NCI-H2196 (cell line): ENCODE measurements at regions not wholly inside any gene's neighbourhood (a gene's known extent, or its start where the extent isn't known, plus 50 kb on each side); places are given as distances from the start of the nearest gene placed in this dataset.
"Not testable (repeated sequence)": the region's sequence is repeated elsewhere in the genome, so short reads cannot be mapped to it uniquely, and the experiment has no call there.

Experiments
- DNase-seq: peaks from one replicate; lab custom pipeline; 2025; ENCODE audit not compliant: unreplicated experiment; lab: John Stamatoyannopoulos, UW

DNA sequence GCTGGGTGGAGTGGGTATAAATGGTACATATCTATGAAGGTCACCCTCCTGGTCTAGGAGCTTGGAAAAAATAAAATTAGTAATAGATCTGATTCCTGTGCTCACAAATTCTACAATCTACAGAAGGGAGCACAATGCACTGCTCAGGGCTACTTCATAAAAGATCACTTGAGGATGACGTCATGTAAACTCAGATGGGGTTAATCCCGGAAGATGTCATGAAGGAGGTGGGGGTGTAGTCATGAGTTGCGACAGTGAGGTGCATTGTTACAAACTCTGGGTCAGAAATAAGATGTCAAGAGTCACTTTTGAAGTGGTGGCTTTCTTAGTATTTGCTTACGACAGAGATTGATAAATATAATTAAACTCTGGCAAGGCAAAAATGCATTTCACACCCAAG is 68.2 kb downstream of the LHX9 start:
- no peak for DNase-seq

DNA sequence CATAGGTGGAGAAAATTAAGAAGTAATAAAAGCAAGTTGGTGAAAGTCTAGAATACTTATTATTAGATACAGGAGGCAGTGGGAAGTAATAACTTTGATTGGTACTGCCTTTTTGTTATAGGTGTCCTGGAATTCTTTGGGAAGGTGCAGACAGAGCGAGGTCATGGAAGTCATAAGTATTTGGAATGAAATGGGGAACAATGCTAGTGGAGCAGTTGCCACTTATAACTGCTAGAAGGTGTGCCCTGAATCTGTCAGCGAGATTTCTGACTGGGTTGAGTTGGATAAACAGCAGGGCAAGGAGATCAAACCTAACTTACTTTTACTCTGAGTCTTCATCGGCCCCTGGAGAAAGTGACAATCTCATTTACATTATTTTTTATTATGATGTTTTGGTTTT is 69.6 kb downstream of the LHX9 start:
- no peak for DNase-seq

DNA sequence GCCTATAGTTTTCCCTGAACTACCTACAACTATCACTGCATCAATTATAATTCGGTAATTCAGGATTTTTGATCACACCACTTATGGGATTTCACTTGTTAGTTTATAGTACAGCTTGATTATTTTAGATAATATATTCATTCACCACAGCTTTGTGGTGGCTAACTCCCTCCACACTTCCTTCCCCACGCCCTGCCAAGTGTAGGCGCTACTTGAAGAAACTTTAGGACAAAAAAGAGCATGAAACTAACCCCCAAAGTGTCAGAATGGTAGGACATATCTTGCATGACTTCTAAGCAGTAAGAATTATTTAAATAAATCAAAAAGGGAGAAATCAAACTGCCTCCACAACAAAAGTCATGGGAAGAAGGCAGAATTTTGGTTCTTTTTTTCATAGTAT is 70.1 kb downstream of the LHX9 start:
- no peak for DNase-seq

DNA sequence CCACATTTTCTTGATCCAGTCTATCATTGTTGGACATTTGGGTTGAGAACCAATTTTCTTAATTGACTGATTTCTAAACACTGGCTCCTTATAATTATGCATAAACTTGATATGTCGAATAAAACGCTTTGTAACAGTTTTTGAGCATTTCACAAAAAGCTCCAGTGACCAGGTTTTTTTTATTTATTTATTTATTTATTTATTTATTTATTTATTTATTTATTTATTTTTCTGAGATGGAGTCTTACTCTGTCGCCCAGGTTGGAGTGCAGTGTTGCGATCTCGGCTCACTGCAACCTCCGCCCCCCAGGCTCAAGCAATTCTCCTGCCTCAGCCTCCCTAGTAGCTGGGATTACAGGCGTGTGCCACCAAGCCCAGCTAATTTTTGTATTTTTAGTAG is 71.4 kb downstream of the LHX9 start:
- DNase-seq, result not testable (repeated sequence)

DNA sequence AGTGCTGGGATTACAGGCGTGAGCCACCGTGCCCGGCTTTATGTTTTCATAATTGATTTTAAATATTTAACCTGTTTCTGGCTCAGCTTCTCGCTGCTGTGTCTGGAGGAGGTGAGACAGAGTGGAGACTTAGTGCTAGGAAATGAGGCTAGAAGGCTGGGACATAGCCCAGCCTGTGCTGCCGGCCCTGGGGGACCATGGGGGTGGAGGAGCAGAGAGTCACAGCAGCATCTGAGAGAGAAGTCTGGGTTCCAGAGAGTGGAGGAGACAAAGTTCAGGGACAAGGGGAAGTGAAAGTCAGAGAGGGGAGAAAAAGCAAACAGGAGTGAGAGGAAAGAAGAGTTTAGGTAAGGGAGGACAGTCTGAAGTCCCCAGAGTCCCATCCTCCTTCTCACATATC is 71.9 kb downstream of the LHX9 start:
- DNase-seq, result no peak

DNA sequence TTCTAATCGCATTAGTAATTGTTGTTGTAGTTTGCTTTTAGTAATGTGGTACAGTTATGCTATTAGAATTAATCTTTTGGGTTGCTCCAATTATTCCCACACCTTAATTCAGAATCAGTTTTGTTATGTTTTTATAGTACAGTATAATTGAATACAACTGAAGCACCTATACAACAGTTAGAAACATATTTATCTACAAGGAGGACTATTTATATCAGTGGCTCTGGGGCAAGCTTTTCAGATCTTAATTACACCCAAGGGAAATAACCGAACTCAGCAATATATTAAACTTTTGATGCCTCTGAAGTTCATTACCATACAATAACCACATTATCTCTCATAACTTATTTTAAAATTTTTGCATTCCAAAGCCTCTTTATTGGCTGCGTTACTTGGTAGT is 74.4 kb downstream of the LHX9 start:
- no peak for DNase-seq

DNA sequence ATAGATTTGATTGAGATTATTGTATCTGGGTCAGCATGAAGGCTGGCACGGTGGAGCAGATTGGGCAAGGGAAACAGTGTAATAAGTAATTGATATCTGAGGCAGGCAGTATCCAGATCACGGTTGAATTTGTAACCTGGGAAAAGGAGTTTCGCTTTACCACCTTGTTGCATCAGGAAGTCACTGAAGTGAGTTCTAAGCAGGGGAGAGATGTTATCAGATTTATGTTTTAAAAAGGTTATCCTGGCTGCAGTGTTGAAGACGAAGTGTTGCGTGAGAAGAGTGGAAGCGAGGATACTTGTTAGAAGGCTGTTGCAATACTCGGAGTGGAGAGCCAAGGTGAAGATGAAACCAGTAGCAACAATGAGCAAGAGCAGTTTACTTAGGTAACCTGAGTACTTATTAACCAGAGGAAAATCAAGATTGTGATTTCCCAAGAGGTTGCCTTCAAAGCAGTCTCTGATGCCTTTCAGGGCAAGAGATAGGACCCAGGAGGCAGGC is 77.8 kb downstream of the LHX9 start:
- DNase-seq, result no peak

DNA sequence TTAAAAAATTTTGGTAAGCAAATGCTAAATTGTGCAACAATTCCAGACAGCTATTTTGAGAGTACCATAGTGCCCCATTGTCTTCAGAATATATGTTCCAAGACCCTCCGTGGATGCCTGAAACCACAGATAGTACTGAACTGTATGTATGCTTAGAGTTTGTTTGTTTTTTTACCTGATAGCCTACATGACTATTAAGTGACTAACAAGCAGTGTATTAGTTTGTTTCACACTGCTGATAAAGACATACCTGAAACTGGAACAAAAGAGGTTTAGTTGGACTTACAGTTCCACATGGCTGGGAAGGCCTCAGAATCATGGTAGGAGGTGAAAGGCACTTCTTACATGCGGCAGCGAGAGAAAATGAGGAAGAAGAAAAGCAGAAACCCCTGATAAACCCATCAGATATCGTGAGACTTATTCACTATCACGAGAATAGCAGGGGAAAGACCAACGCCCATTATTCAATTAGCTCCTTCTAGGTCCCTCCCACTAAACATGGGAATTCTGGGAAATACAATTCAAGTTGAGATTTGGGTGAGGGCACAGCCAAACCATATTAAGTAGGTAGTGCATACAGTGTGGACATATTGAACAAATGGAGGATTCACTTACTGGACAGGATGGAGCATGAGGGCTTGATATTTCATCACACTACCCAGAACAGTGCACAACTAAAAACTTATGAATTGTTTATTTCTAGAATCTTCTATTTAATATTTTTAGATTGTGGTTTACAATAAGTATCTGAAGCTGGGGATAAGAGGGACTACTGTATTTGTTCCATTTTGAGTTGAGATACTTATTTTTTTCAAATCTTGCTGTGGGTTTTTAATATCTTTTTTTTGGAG is 78.5 kb downstream of the LHX9 start:
- no peak for DNase-seq

DNA sequence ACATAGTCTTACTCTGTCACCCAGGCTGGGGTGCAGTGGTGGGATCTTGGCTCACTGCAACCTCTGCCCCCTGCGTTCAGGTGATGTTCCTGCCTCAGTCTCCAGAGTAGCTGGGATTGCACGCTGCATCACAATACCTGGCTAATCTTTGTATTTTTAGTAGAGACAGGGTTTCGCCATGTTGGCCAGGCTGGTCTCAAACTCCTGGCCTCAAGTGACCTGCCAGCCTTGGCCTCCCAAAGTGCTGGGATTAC is 79.0 kb downstream of the LHX9 start:
- not testable (repeated sequence) for DNase-seq

DNA sequence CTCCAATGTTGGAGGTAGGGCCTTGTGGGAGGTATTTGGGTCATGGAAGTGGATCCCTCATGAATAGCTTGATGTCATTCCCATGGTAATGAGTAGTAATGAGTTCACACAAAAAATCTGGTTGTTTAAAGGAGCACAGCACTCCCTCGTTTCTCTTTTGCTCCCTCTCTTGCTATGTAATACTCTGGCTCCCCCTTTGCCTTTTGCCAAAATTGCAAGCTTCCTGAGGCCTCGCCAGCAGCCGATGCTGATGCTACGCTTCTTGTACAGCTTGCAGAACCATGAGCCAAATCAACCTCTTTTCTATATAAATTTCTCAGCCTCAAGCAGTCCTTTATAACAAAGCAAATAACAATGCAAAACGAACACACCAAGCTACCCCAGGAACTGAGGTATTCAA is 80.9 kb downstream of the LHX9 start:
- no peak for DNase-seq

DNA sequence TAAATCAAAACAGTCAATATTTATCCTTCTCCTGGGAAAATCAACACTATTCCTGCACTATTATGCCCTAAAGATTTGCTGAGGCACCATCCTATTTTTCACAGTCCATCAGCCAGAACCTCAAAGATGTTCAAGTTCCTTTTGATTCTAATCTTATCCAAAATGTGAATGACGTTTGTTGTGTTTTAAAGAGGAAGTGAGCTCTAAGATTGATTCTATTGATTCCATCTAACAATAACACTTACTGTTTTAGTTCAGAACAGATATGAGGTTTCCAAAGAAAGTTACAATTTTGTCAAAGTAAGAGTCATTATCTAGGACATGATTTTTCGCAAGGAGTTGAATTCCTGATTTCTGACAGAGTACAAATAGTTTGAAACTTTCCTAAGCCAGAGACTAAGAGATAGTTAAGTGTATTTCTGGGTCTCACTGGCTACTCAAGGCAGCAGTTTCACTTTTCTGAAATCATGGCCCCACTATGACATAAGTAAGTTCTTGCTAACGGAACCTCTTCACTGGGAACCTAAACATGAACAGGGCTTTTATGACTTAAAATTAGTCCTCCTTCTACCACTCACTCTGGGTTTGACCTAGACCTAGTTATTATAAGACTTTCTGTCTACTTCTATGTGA is 84.7 kb downstream of the LHX9 start:
- DNase-seq, result no peak

DNA sequence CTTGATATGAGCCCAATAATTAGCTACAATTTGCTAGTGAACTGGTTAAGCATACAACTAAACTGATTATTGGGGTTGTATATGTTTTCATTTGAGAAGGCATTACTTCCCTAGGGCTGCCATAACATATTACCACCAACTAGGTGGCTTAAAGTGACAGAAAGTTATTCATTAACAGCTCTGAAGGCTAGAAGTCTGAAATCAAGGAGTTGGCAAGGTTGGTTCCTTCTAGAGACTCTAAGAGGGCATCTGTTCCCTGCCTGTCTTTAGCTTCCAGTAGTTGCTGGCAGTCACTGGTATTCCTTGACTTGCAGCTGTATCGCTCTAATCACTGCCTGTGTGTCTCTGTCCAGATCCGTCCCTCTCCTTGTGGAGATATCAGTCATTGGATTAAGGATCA is 86.3 kb downstream of the LHX9 start:
- no peak for DNase-seq

DNA sequence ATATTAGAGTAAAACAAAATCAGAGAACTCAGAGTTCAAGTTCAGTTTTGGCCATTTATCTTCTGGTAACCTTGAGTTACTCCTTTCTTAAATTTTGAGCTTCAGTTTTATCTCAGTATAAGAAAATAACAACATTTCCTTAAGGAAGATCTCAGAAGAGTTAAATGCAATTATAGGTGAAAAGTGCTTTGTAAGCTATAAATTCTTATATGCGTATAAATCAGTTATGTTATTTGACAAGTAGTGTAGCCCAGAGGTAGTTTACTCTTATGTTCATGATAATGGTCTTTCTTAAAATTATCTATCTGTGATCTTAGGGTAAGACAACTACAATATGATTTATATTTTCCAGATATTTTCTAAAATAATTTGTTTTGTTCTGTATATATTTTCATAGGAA is 89.8 kb downstream of the LHX9 start:
- DNase-seq, result no peak

DNA sequence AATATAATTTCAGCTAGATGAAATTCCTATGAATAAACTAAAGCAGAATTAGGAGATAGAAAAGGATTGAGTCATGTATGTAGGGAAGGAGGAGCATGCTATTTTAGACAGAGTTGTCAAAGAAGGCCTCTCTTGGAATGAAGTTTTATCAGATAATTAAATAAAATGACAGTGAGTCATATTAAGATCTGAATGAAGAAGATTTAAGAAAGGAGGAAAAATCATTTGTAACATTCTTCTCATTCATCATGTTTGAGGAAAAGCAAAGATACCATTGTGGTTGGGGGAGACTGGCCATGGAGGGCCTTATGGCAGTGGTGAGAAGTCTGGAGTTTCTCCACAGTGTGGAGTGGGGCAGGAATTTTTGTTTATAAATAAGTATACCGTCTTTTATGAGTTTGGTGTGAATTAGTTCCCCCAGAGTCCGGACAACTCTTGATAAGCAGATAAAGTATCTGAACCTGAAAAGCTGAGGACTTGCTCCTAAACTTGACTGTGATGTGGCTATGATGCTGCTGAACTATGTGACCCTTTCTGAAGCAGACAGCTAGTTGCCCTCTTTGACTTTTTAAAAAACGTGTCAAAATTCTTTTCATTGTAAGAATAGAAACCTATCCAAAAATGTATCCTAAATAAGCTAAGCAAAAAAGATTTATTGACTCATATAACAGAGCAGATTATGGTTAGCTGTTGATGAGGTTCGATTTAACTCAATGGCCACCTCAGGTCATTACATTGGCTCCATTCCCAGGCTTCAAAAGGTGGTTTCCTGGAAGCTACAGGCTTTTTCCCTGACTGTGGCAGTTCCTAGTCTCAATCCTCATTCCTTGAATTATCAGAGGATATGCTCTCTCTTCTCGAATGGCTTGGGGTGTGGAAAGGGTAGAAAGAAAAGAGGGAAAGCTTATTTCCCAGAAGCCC is 90.8 kb downstream of the LHX9 start:
- DNase-seq, result no peak

DNA sequence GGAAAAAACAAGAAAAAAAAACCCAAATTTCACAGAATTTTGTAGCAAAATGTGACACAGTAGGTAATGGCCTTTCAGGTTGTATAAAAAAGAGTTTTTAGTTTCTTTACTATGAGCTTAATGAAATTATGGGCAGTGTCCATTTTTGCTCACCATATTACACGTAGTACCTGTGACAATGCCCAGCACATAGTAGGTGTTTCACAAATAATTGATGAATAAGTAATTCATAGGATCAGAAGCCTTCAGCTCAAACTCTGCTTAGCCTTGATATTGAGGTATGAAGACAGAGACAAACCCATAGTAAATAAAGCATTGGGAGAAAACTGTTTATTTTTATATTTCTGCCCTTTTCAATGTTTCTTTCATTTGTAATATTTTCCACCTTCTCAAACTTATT is 97.2 kb downstream of the LHX9 start:
- no peak for DNase-seq

DNA sequence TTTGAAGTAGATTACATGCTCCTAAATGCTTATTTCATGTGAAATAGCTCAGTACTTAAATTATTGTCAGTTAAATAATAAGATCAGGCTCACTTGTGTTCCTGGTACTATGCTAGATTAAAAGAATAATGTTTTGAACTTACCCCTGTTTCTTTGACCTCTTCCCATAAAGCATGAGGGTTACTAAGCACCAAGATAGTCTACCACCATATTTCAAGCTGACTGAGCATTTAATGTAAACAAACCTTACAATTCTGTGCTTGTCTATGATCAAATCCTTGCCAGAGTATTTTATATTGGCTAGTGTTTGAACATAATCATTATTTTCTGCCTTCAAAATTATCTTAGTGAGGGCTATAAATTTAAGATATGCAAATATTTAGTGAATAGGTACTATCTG is 98.1 kb downstream of the LHX9 start:
- DNase-seq, result no peak

DNA sequence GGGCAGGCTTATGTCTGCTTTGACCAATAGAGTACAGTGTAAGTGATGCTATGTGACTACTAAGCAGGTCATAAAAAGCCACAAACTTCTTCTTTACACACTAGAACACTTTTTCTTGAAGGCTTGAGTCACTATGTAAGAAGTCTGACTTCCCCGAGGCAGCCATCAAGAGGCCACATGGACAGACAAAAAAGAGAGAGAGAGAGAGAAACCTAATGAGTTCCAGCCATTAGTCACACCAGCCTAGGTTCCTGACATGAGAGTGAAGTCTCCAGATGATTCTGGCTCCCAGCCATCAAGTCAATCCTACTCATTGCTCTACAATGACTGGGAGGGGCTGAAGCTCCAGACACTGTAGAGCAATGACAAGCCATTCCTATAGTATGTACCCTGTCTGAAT is 101.4 kb downstream of the LHX9 start:
- DNase-seq, result no peak

DNA sequence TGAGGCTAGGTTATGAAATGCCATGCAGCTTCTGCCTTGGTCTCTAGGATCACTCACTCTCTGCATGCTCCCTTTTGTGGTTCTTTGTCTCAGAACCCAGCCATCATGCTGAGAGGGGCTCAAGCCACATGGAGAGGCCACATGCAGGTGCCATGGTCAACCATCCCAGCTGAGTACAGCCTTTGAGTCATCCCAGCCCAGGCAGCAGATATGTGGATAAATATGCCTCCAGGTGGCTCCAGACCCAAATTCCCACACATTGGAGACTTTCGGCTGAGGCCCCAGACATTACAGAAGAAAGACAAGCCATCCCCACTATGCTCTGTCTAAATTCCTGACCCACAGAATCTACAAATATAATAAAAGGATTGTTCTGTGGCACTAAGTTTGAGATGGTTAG is 102.0 kb downstream of the LHX9 start:
- no peak for DNase-seq

DNA sequence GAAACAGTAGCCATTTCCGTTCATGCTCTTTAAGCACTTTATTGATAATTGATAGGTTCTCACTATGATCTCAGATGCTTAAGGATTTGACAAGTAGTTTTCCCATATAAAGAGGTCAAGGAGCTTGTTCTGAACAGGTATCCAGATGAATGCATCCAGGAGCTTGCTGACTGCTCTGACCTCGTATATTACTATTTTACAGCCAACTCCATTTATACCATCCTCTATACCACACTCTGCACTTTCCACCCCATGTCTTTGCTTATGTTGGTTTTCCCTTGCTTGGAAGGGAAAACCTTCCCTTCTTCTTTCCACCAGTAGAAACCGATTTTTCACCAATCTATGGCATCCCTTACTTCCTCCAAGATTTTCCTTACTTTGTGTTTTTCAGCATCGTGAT is 107.2 kb downstream of the LHX9 start:
- DNase-seq, result no peak

DNA sequence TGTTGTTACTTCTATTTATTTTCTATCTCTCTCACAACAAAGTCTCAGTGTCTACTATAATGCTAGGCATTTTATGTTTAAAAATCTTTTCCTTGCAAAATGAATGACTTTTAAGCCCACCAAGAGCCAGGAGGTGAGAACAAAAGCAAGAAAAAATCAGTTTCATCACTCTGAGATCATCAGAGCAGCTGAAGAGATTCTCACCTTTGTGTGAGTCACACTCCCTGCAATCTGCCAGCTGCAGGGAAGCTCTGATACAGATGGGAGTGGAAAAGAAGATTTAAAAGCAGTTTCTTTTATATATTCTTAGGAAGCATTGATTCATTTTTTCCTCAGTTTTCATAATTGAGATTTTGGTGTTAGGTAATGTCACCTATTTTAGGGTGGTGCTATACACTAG is 107.6 kb downstream of the LHX9 start:
- no peak for DNase-seq

DNA sequence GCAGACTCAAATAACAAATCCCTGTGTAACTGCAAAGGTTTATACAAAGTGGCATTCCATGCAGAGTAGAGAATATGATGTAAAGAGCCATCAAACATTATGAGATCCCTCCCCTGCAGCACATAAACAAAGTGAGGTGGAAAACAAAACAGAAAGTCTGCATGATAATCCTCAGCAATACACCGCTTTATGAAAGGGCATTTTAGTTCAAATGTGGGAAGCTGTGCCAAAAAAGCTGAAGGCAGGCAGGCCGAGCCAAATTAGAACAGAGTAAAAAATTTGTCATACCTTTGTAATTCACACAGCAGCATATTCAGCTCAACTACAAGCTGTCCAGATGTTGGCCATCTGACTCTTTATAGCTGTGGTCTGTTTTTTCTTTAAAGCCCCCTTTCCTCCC is 113.5 kb downstream of the LHX9 start:
- no peak for DNase-seq

DNA sequence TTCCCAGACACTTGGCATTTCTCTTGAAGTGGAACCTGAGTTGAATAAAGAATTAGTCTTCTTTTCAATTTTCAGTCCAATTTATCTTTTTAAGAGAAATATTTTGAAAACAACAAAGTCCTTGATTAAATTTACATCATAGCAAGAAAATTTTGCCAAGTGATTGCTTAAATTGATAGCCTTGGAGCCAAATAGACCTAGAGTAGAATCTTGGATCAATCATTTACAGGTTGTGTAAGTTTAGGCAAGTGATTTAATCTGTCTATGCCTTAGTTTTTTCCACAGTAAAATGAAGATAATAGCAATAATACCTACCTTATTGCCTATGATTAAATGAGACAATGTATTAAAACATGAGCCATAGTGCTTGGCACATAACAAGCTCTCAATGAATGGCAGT is 113.9 kb downstream of the LHX9 start:
- DNase-seq, result no peak
